AG09309 (cell line): ENCODE measurements at regions not wholly inside any gene's neighbourhood (a gene's known extent, or its start where the extent isn't known, plus 50 kb on each side); places are given as distances from the start of the nearest gene placed in this dataset.

Experiments
- DNase-seq: peaks from one replicate; pipeline ENCODE4 v3.0.0-alpha.2; 2010; ENCODE audit warnings: low read depth
- H3K4me3 ChIP-seq: 2 replicates; pipeline ENCODE4 v1.5.1; 2011; ENCODE audit warnings: mild to moderate bottlenecking, low read depth, low read length, moderate library complexity; ENCODE audit not compliant: control insufficient read depth
- CTCF ChIP-seq: IDR thresholded peaks from 2 replicates; pipeline ENCODE4 v1.5.1; 2011; ENCODE audit warnings: mild to moderate bottlenecking, low read depth, low read length, inconsistent platforms; ENCODE audit not compliant: insufficient read depth, control insufficient read depth; ENCODE audit errors: missing control alignments

- H3K4me3 ChIP-seq, result no peak overlapping the region
- TF ChIP-seq CTCF, result no peak
- DNase-seq, result no peak
These were observed 62.7 kb upstream of the TAF1B start for GRCh38 chr2:9780368-9781130.

DNA sequence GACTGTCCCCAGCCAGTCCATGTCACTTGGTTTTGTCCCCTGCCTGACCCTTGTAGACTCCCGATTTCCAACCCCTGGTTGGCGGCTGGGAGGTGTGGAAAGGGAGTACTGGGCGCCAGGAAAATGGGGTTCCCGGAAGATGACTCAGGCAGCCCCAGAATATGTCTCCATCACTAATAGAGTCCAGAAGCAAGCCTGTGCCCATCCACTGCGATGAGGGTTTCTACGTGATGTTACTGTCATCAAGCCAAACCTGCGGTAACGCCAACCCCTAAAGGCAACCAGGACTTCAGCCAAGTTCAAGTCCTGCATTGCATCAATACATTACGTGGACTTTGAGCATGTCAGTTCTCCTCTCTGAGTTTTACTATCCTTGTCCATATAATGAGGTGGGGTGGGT lies 62.0 kb upstream of the TAF1B start:
- peak; percentile 60 for DNase-seq
- no peak for TF ChIP-seq CTCF

DNA sequence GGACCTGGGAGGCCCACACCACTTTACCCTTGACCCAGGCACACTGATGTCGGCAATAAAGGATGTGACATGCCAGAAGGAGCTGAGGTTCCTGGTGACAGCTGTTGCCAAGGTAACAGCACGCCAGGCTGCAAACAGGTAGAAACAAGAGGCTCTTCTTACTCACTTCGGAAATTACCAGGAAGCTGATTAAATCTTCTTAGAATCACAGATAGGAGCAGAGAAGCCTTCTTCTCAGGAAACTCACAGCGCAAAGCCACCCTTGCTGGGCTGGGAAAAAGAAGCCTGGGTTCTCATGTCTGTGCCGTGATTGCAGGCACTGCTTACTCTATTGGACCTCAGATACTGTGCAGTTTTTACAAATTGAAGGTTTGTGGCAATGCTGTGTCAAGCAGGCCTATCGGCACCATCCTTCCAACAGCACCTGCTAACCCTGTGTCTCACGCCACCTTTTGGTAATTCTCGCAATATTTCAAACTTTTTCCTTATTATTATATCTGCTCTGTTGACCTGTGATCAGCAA lies 61.0 kb upstream of the TAF1B start:
- no peak for TF ChIP-seq CTCF
- H3K4me3 ChIP-seq, result no peak overlapping the region
- DNase-seq, result no peak

More for the DNA sequence above, 62.0 kb upstream of the TAF1B start:
- H3K4me3 ChIP-seq, result no peak overlapping the region

- H3K4me3 ChIP-seq, result no peak overlapping the region
- no peak for TF ChIP-seq CTCF
- no peak for DNase-seq
These were observed 53.9 kb upstream of the TAF1B start for GRCh38 chr2:9789371-9789770.

DNA sequence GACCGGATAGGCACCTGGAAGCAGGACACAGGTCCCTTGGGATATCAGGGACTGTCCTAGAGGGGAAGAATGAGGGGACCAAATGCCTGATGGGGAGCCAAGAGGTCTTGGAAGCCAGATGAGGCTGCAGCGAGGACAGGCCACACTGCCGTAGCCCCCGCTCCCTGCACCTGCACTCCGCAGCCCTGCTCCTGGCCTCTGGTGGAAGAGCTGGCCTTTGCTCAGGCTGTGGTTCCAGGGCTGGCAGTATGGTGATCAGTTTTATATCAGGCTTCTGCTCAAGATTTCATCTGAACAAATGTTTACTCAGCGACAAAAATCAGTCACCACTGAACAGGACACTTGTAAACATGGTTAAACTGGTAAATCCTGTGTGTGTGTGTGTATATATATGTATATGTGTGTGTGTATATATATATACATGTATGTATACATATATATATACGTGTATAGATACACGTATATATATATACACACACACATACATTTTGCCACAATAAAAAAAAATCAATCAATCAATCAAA lies 52.5 kb upstream of the TAF1B start:
- TF ChIP-seq CTCF, result no peak
- no peak overlapping the region for H3K4me3 ChIP-seq
- no peak for DNase-seq

GRCh38 chr2:9791711-9792110 lies 51.6 kb upstream of the TAF1B start:
- TF ChIP-seq CTCF, result no peak
- no peak for DNase-seq

More at GRCh38 chr2:9791711-9792110, 51.6 kb upstream of the TAF1B start:
- no peak overlapping the region for H3K4me3 ChIP-seq
